ENCODE measurements at regions not wholly inside any gene's neighbourhood (a gene's known extent, or its start where the extent isn't known, plus 50 kb on each side); places are given as distances from the start of the nearest gene placed in this dataset.
A peak's percentile ranks its signal among the peaks of the same experiment; 100 is the strongest.

DNA sequence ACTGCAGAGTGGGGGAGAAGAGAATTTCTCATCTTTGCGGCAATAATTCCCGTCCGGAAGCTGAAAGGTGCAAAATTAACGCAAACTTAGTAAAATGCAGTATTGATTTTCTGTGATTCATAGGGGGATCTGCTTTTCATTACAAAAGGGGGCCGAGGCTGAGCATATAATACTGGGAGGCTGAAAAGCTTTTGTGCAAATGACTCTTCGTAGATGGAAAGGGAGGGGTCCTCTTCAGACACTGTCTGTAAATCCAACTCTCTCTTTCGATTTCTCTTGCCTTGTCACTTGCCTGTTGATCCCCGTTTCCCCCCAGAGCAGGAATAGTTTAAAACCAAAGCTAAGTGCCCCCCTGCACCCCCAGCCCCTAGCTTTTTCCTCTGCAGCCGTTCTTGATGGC, 258.2 kb downstream of the VRK1 start:
- intact Hi-C loops (cut with micrococcal nuclease): no loop called here
- Mint-ChIP-seq H3K27me3 (ENCODE audit: low read depth in 2 of 2) (peaks cover 13 to 16% of the 10 kb centered on the region in 2 donors), H3K27ac (no peak overlapping the region), H3K9me3 (no peaks in the 10 kb centered on the region), H3K4me3 (no peak overlapping the region), H3K4me1 (no peaks in the 10 kb centered on the region), H3K36me3 (no peaks in the 10 kb centered on the region)
- H3K36me3 ChIP-seq (ENCODE audit: control insufficient read depth, insufficient read depth, low read length): no peaks in the 10 kb centered on the region
- no peaks in the 10 kb centered on the region for H3K9me3 ChIP-seq (ENCODE audit: control insufficient read depth, insufficient read depth, low read length)
- DNase-seq (no peak), ATAC-seq (no peak)
- no peak overlapping the region for H3K4me3 ChIP-seq (ENCODE audit: low read length)
- no peaks in the 10 kb centered on the region for H3K4me1 ChIP-seq (ENCODE audit: control insufficient read depth, insufficient read depth, low read length)
- WGBS (ENCODE audit: insufficient coverage): 79% methylated on average over 9 of the region's 9 CpGs
- no peak overlapping the region for H3K27ac ChIP-seq (ENCODE audit: low read length)
- TF ChIP-seq, protein P1, sequence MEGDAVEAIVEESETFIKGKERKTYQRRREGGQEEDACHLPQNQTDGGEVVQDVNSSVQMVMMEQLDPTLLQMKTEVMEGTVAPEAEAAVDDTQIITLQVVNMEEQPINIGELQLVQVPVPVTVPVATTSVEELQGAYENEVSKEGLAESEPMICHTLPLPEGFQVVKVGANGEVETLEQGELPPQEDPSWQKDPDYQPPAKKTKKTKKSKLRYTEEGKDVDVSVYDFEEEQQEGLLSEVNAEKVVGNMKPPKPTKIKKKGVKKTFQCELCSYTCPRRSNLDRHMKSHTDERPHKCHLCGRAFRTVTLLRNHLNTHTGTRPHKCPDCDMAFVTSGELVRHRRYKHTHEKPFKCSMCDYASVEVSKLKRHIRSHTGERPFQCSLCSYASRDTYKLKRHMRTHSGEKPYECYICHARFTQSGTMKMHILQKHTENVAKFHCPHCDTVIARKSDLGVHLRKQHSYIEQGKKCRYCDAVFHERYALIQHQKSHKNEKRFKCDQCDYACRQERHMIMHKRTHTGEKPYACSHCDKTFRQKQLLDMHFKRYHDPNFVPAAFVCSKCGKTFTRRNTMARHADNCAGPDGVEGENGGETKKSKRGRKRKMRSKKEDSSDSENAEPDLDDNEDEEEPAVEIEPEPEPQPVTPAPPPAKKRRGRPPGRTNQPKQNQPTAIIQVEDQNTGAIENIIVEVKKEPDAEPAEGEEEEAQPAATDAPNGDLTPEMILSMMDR (IDR thresholded peaks at IDR 0.05): no peak
- H3K27me3 ChIP-seq (ENCODE audit: control insufficient read depth, insufficient read depth, low read length): no peaks in the 10 kb centered on the region

DNA sequence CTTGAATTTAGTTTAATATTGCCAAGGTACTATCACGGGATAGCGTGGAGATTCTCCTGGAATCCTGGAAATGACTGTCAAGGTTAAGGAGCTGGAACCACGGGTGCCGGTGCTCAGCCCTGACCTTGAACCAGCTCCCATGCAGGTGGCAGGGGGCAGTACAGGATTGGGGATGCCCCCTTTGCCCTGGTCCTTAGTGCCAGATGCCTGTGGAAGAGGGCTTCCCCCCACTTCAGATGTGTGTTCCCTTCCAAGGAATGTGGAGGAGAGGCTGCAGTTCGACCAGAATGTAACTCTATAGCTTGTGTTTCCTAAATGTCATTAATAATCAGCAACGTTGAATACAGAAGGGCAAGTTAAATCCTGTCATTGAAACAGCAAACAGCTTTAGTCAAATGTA, 258.9 kb downstream of the VRK1 start:
- no peaks in the 10 kb centered on the region for H3K36me3 Mint-ChIP-seq
- Histone ChIP-seq H3K9me3 (ENCODE audit: control insufficient read depth, insufficient read depth, low read length) (no peaks in the 10 kb centered on the region), H3K4me1 (ENCODE audit: control insufficient read depth, insufficient read depth, low read length) (no peaks in the 10 kb centered on the region), H3K27ac (ENCODE audit: low read length) (no peak overlapping the region), H3K4me3 (ENCODE audit: low read length) (no peak overlapping the region), H3K27me3 (ENCODE audit: control insufficient read depth, insufficient read depth, low read length) (no peaks in the 10 kb centered on the region), H3K36me3 (ENCODE audit: control insufficient read depth, insufficient read depth, low read length) (no peaks in the 10 kb centered on the region)
- peaks cover 13% of the 10 kb centered on the region in 2 donors for H3K27me3 Mint-ChIP-seq (ENCODE audit: low read depth in 2 of 2)
- no peaks in the 10 kb centered on the region for H3K9me3 Mint-ChIP-seq
- 44% methylated on average over 6 of the region's 6 CpGs for WGBS (ENCODE audit: insufficient coverage)
- H3K27ac Mint-ChIP-seq: no peak overlapping the region
- H3K4me1 Mint-ChIP-seq: no peaks in the 10 kb centered on the region
- no peak for ATAC-seq
- intact Hi-C loops (cut with micrococcal nuclease): no loop called here
- DNase-seq: peak in 1 of 2 donors; percentile 39
- TF ChIP-seq, protein P1 (IDR thresholded peaks at IDR 0.05): peak; percentile 11
- no peak overlapping the region for H3K4me3 Mint-ChIP-seq

DNA sequence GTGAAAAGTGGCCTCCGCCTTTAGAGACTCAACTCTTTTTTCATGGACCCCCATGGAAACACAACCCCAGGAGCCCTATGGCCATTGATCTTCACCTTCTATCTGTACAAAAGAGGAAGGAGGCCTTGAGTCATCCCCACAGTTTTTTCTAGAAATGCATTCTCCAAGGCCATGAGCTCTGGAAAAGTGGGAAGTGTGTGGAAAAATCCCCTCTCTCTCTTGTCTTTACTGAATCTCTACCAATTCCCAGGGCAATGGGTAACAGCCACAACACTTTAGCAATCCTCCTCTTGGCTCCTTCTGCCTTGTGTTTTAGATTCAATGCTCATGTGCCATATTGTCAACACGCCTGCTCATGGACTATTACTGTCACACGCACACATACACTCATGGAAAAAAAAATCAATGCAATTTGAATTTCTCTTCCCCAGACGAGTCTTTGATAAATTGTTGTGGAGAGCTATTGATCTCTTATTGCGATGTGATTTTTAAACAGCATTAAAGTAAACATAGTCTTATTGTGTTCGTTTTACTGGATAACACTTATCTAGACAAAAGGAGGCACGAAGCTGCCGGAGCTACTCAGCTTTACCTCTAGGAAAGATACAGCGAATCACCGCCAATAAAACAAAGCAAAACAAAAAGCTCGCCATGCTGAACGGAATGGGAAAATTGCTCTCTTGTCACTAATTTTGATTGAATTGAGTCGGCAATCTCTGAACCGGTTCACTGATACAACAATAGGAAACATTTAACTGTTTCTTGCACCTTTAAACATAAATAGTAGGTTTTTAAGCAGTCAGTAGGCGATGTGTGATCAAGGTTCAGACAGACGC, 260.3 kb downstream of the VRK1 start:
- Mint-ChIP-seq H3K4me3 (no peak overlapping the region), H3K27ac (no peak overlapping the region), H3K36me3 (no peaks in the 10 kb centered on the region), H3K4me1 (no peaks in the 10 kb centered on the region), H3K9me3 (no peaks in the 10 kb centered on the region), H3K27me3 (ENCODE audit: low read depth in 2 of 2) (peaks cover 13% of the 10 kb centered on the region in 2 donors)
- no peak for ATAC-seq
- H3K36me3 ChIP-seq (ENCODE audit: control insufficient read depth, insufficient read depth, low read length): no peaks in the 10 kb centered on the region
- 90% methylated on average over 14 of the region's 16 CpGs for WGBS (ENCODE audit: insufficient coverage)
- no peaks in the 10 kb centered on the region for H3K4me1 ChIP-seq (ENCODE audit: control insufficient read depth, insufficient read depth, low read length)
- no peak overlapping the region for H3K27ac ChIP-seq (ENCODE audit: low read length)
- H3K4me3 ChIP-seq (ENCODE audit: low read length): no peak overlapping the region
- no peaks in the 10 kb centered on the region for H3K9me3 ChIP-seq (ENCODE audit: control insufficient read depth, insufficient read depth, low read length)
- TF ChIP-seq, protein P1 (IDR thresholded peaks at IDR 0.05): no peak
- no peak for DNase-seq
- no peaks in the 10 kb centered on the region for H3K27me3 ChIP-seq (ENCODE audit: control insufficient read depth, insufficient read depth, low read length)
- intact Hi-C loops (cut with micrococcal nuclease): no loop called here

DNA sequence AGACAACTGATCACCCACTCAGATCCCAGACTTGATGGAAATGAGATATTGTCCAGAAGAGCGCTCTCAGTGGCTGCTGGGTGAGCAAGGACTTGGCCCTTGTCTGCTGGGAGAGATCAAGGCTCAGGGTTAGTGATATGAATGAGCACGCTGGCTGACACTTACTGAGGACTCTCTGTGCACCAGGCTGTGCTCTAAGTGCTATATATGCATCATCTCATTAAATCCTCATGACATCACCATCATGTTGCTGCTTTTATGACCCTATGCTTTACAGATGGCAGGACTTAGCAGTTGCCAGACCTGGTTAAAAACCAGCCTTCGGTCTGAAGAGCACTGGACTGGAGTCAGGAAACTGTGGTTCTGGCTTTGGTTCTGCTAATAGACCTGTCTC, 260.9 kb downstream of the VRK1 start:
- H3K4me1 Mint-ChIP-seq: no peaks in the 10 kb centered on the region
- no peaks in the 10 kb centered on the region for H3K9me3 Mint-ChIP-seq
- DNase-seq (no peak), ATAC-seq (no peak)
- H3K36me3 Mint-ChIP-seq: no peaks in the 10 kb centered on the region
- no peaks in the 10 kb centered on the region for H3K9me3 ChIP-seq (ENCODE audit: control insufficient read depth, insufficient read depth, low read length)
- no peak overlapping the region for H3K4me3 ChIP-seq (ENCODE audit: low read length)
- no peak overlapping the region for H3K27ac Mint-ChIP-seq
- no peaks in the 10 kb centered on the region for H3K27me3 ChIP-seq (ENCODE audit: control insufficient read depth, insufficient read depth, low read length)
- H3K4me1 ChIP-seq (ENCODE audit: control insufficient read depth, insufficient read depth, low read length): no peaks in the 10 kb centered on the region
- H3K27me3 Mint-ChIP-seq (ENCODE audit: low read depth in 2 of 2): peaks cover 13% of the 10 kb centered on the region in 2 donors
- intact Hi-C loops (cut with micrococcal nuclease): no loop called here
- H3K27ac ChIP-seq (ENCODE audit: low read length): no peak overlapping the region
- WGBS (ENCODE audit: insufficient coverage): 88% methylated on average over 3 of the region's 3 CpGs
- TF ChIP-seq, protein P1 (IDR thresholded peaks at IDR 0.05): no peak
- H3K4me3 Mint-ChIP-seq: no peak overlapping the region
- H3K36me3 ChIP-seq (ENCODE audit: control insufficient read depth, insufficient read depth, low read length): no peaks in the 10 kb centered on the region
